Stimulated activated CD4-positive, alpha-beta T cell treated with anti-CD3 and anti-CD28 coated beads, Interleukin-4, amount 100 ng/mL, for 48 hours (primary cell): ENCODE measurements at regions not wholly inside any gene's neighbourhood (a gene's known extent, or its start where the extent isn't known, plus 50 kb on each side); places are given as distances from the start of the nearest gene placed in this dataset.
A peak's percentile ranks its signal among the peaks of the same experiment; 100 is the strongest.
"Not testable (repeated sequence)": the region's sequence is repeated elsewhere in the genome, so short reads cannot be mapped to it uniquely, and the experiment has no call there.

Experiments used
- DNase-seq, 2 donors: peaks; one replicate each; pipeline ENCODE4 v3.0.0-alpha.2; 2020; ENCODE audit warnings: low read depth in 2 of 2

- no peak for DNase-seq
These were observed 54.0 kb upstream of the ANKRD28 start for GRCh38 chr3:15851735-15852134.

GRCh38 chr3:15858547-15859506 is 61.0 kb upstream of the ANKRD28 start:
- DNase-seq, result peak; percentile 41 to 47

GRCh38 chr3:15859507-15860013 is 61.8 kb upstream of the ANKRD28 start:
- DNase-seq, result peak; percentile 70 to 72

- peak in 1 of 2 donors; percentile 46 for DNase-seq
These were observed 62.5 kb upstream of the ANKRD28 start for GRCh38 chr3:15860014-15860934.

GRCh38 chr3:15861163-15861562 is 63.4 kb upstream of the ANKRD28 start:
- no peak for DNase-seq

GRCh38 chr3:15872807-15873206 is 75.0 kb upstream of the ANKRD28 start:
- DNase-seq, result no peak

- DNase-seq, result no peak
These were observed 75.6 kb upstream of the ANKRD28 start for GRCh38 chr3:15873415-15873814.

- no peak for DNase-seq
These were observed 77.4 kb upstream of the ANKRD28 start for GRCh38 chr3:15875016-15875689.

- no peak for DNase-seq
These were observed 78.9 kb upstream of the ANKRD28 start for GRCh38 chr3:15876669-15877068.

- DNase-seq, result no peak
These were observed 80.0 kb upstream of the ANKRD28 start for GRCh38 chr3:15877813-15878212.

GRCh38 chr3:15879787-15880186 is 82.0 kb upstream of the ANKRD28 start:
- not testable (repeated sequence) for DNase-seq

GRCh38 chr3:15882577-15882976 is 84.8 kb upstream of the ANKRD28 start:
- no peak for DNase-seq

- DNase-seq, result no peak
These were observed 86.4 kb upstream of the ANKRD28 start for GRCh38 chr3:15884132-15884531.

- no peak for DNase-seq
These were observed 88.7 kb upstream of the ANKRD28 start for GRCh38 chr3:15886521-15886920.

GRCh38 chr3:15887261-15887660 is 89.5 kb upstream of the ANKRD28 start:
- DNase-seq, result no peak

GRCh38 chr3:15889936-15890335 is 92.2 kb upstream of the ANKRD28 start:
- DNase-seq, result no peak

GRCh38 chr3:15892311-15893227 is 94.8 kb upstream of the ANKRD28 start:
- no peak for DNase-seq

- DNase-seq, result no peak
These were observed 96.6 kb upstream of the ANKRD28 start for GRCh38 chr3:15894382-15894781.

GRCh38 chr3:15896500-15896899 is 98.7 kb upstream of the ANKRD28 start:
- DNase-seq, result no peak

- DNase-seq, result no peak
These were observed 101.6 kb upstream of the ANKRD28 start for GRCh38 chr3:15899388-15899787.

- DNase-seq, result no peak
These were observed 105.4 kb upstream of the ANKRD28 start for GRCh38 chr3:15903164-15903563.
